ENCODE measurements at regions not wholly inside any gene's neighbourhood (a gene's known extent, or its start where the extent isn't known, plus 50 kb on each side); places are given as distances from the start of the nearest gene placed in this dataset.

- DNase-seq (ENCODE audit: low read depth), result no peak
These were observed 57.1 kb downstream of the FAM47B start for GRCh38 chrX:34999702-35000101.

GRCh38 chrX:35006361-35006760, 63.8 kb downstream of the FAM47B start:
- no peak for DNase-seq (ENCODE audit: low read depth)

GRCh38 chrX:35015621-35016020, 73.0 kb downstream of the FAM47B start:
- no peak for DNase-seq (ENCODE audit: low read depth)

- DNase-seq (ENCODE audit: low read depth), result no peak
These were observed 73.5 kb downstream of the FAM47B start for GRCh38 chrX:35016051-35016450.

GRCh38 chrX:35017284-35017683, 74.7 kb downstream of the FAM47B start:
- no peak for DNase-seq (ENCODE audit: low read depth)

- peak; percentile 64 for DNase-seq (ENCODE audit: low read depth)
These were observed 81.1 kb downstream of the FAM47B start for GRCh38 chrX:35023683-35024082.

- no peak for DNase-seq (ENCODE audit: low read depth)
These were observed 83.2 kb downstream of the FAM47B start for GRCh38 chrX:35025820-35026219.

- no peak for DNase-seq (ENCODE audit: low read depth)
These were observed 98.3 kb downstream of the FAM47B start for GRCh38 chrX:35040871-35041270.

GRCh38 chrX:35046660-35047296, 104.2 kb downstream of the FAM47B start:
- peak; percentile 11 for DNase-seq (ENCODE audit: low read depth)

- no peak for DNase-seq (ENCODE audit: low read depth)
These were observed 133.5 kb downstream of the FAM47B start for GRCh38 chrX:35076061-35076460.

GRCh38 chrX:35090801-35091200, 148.2 kb downstream of the FAM47B start:
- no peak for DNase-seq (ENCODE audit: low read depth)

- peak; percentile 2 for DNase-seq (ENCODE audit: low read depth)
These were observed 155.8 kb downstream of the FAM47B start for GRCh38 chrX:35098419-35098818.

- DNase-seq (ENCODE audit: low read depth), result no peak
These were observed 159.3 kb downstream of the FAM47B start for GRCh38 chrX:35101901-35102300.

GRCh38 chrX:35104626-35105025, 162.0 kb downstream of the FAM47B start:
- DNase-seq (ENCODE audit: low read depth), result peak; percentile 19

- peak; percentile 25 for DNase-seq (ENCODE audit: low read depth)
These were observed 172.6 kb downstream of the FAM47B start for GRCh38 chrX:35115205-35115604.

GRCh38 chrX:35122756-35123155, 180.2 kb downstream of the FAM47B start:
- no peak for DNase-seq (ENCODE audit: low read depth)

- DNase-seq (ENCODE audit: low read depth), result no peak
These were observed 206.9 kb downstream of the FAM47B start for GRCh38 chrX:35149517-35149916.

GRCh38 chrX:35150052-35150451, 207.5 kb downstream of the FAM47B start:
- peak; percentile 54 for DNase-seq (ENCODE audit: low read depth)

- DNase-seq (ENCODE audit: low read depth), result no peak
These were observed 208.1 kb downstream of the FAM47B start for GRCh38 chrX:35150642-35151239.

- peak; percentile 12 for DNase-seq (ENCODE audit: low read depth)
These were observed 223.4 kb downstream of the FAM47B start for GRCh38 chrX:35166023-35166422.

Measured in myocyte (in vitro differentiated cells).